Prostate gland (tissue), 2 donors: ENCODE measurements at regions not wholly inside any gene's neighbourhood (a gene's known extent, or its start where the extent isn't known, plus 50 kb on each side); places are given as distances from the start of the nearest gene placed in this dataset.

Experiments
- DNase-seq: peaks from one replicate; pipeline ENCODE4 v3.0.0-alpha.2; 2019; ENCODE audit warnings: low spot score
- H3K27ac ChIP-seq, 2 donors: fragments of 200-600 bp; sonication (generic); 2 replicates each; pipeline ENCODE4 v1.5.1; 2017 to 2019
- H3K27me3 ChIP-seq: fragments of 200-600 bp; sonication (generic); replicated peaks from 2 replicates; pipeline ENCODE4 v1.5.1; 2019; ENCODE audit not compliant: insufficient read depth
- H3K36me3 ChIP-seq, 2 donors: fragments of 200-600 bp; sonication (generic); 1 replicate in 1 of 2; 2 replicates in 1 of 2; pipeline versions ENCODE4 v1.5.1 to v1.8.1; 2017 to 2019
- H3K4me1 ChIP-seq: fragments of 200-600 bp; sonication (generic); replicated peaks from 2 replicates; pipeline ENCODE4 v1.5.1; 2019
- H3K4me3 ChIP-seq, 2 donors: fragments of 200-600 bp; sonication (generic); 2 replicates each; pipeline ENCODE4 v1.5.1; 2017 to 2019
- H3K9me3 ChIP-seq: fragments of 200-600 bp; sonication (generic); 2 replicates; pipeline ENCODE4 v1.5.1; 2017
- POLR2A ChIP-seq: fragments of 450-650 bp; IDR thresholded peaks from one replicate; pipeline ENCODE4 v1.6.1; 2016; ENCODE audit warnings: antibody characterized with exemption, mild to moderate bottlenecking
- POLR2AphosphoS5 ChIP-seq: sonication (generic); formaldehyde crosslinking; IDR thresholded peaks from one replicate; pipeline ENCODE4 v1.6.1; 2017; ENCODE audit warnings: antibody characterized with exemption
- WGBS: methylation state at CpG from one replicate; pipeline ENCODE4 v1.1.5; 2018; 5-methylcytosine and 5-hydroxymethylcytosine counted together
- intact Hi-C: fragments of 100-400 bp; cut with DNase I; formaldehyde crosslinking; loops from one replicate; pipeline ENCODE4 v1.14.2; 2022
- TF ChIP-seq, protein P1 (sequence below), 4 experiments: fragments of 200-600 bp in 2 of 4; fragments of 450-650 bp in 2 of 4; sonication (generic) in 2 of 4; IDR thresholded peaks; 1 replicate in 3 of 4; 2 replicates in 1 of 4; pipeline ENCODE4 v1.5.1; 2016 to 2019; ENCODE audit warnings: antibody characterized with exemption in 4 of 4, mild to moderate bottlenecking in 2 of 4, moderate library complexity in 2 of 4

GRCh38 chr5:125778791-125779190 lies 644.4 kb upstream of the GRAMD2B start:
- no peaks in the 10 kb centered on the region for H3K36me3 ChIP-seq
- H3K4me1 ChIP-seq: no peaks in the 10 kb centered on the region
- H3K4me3 ChIP-seq: no peak overlapping the region
- DNase-seq: no peak
- no peaks in the 10 kb centered on the region for H3K27me3 ChIP-seq
- H3K9me3 ChIP-seq: no peaks in the 10 kb centered on the region
- TF ChIP-seq POLR2A (no peak), POLR2AphosphoS5 (no peak)
- TF ChIP-seq, protein P1, sequence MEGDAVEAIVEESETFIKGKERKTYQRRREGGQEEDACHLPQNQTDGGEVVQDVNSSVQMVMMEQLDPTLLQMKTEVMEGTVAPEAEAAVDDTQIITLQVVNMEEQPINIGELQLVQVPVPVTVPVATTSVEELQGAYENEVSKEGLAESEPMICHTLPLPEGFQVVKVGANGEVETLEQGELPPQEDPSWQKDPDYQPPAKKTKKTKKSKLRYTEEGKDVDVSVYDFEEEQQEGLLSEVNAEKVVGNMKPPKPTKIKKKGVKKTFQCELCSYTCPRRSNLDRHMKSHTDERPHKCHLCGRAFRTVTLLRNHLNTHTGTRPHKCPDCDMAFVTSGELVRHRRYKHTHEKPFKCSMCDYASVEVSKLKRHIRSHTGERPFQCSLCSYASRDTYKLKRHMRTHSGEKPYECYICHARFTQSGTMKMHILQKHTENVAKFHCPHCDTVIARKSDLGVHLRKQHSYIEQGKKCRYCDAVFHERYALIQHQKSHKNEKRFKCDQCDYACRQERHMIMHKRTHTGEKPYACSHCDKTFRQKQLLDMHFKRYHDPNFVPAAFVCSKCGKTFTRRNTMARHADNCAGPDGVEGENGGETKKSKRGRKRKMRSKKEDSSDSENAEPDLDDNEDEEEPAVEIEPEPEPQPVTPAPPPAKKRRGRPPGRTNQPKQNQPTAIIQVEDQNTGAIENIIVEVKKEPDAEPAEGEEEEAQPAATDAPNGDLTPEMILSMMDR (IDR thresholded peaks at IDR 0.05): no peak
- intact Hi-C loops: no loop called here
- 51% methylated on average over 4 of the region's 4 CpGs for WGBS
- H3K27ac ChIP-seq: no peak overlapping the region

- WGBS: 91% methylated on average over 2 of the region's 2 CpGs
- H3K36me3 ChIP-seq: no peaks in the 10 kb centered on the region
- no peak for DNase-seq
- TF ChIP-seq, protein P1 (IDR thresholded peaks at IDR 0.05): no peak
- TF ChIP-seq POLR2AphosphoS5 (no peak), POLR2A (no peak)
- intact Hi-C loops: no loop called here
- H3K4me1 ChIP-seq: no peaks in the 10 kb centered on the region
- no peaks in the 10 kb centered on the region for H3K9me3 ChIP-seq
- H3K27me3 ChIP-seq: no peaks in the 10 kb centered on the region
- H3K27ac ChIP-seq: no peak overlapping the region
- H3K4me3 ChIP-seq: no peak overlapping the region
These were observed 637.8 kb upstream of the GRAMD2B start for GRCh38 chr5:125785407-125785806.

DNA sequence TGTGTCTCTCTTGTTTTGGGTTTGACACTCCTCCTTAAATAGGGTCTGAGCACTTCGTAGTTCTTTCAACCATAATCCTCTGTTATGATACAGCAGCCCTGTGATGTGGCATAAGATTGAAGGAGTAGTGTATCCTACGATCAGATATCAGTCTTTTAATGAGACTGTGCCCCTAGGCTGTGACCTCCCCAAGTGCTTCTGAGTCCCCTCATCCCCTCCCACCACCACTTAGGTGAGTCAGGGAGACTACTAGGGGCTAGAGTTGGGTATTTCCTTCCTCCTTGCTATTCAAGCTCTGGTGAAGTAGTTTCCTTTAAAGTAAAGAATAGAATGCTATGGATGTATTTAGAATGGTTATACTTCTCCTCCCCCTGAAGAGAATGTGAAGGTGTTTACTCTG lies 637.2 kb upstream of the GRAMD2B start:
- DNase-seq: no peak
- no peaks in the 10 kb centered on the region for H3K36me3 ChIP-seq
- no peak overlapping the region for H3K4me3 ChIP-seq
- H3K27ac ChIP-seq: no peak overlapping the region
- H3K27me3 ChIP-seq: no peaks in the 10 kb centered on the region
- intact Hi-C loops: no loop called here
- no peaks in the 10 kb centered on the region for H3K9me3 ChIP-seq
- TF ChIP-seq POLR2A (no peak), POLR2AphosphoS5 (no peak)
- TF ChIP-seq, protein P1 (IDR thresholded peaks at IDR 0.05): no peak
- WGBS: 46% methylated on average over 2 of the region's 2 CpGs
- no peaks in the 10 kb centered on the region for H3K4me1 ChIP-seq

GRCh38 chr5:125793470-125793869 lies 629.7 kb upstream of the GRAMD2B start:
- no peak for DNase-seq
- Histone ChIP-seq H3K27me3 (no peaks in the 10 kb centered on the region), H3K4me1 (no peaks in the 10 kb centered on the region), H3K4me3 (no peak overlapping the region), H3K36me3 (no peaks in the 10 kb centered on the region), H3K9me3 (no peaks in the 10 kb centered on the region), H3K27ac (no peak overlapping the region)
- intact Hi-C loops: no loop called here
- WGBS: 100% methylated on average over 1 of the region's 1 CpG
- TF ChIP-seq POLR2AphosphoS5: no peak
- TF ChIP-seq, protein P1 (IDR thresholded peaks at IDR 0.05): no peak
- no peak for TF ChIP-seq POLR2A

GRCh38 chr5:125794922-125795321 lies 628.3 kb upstream of the GRAMD2B start:
- no peak for DNase-seq
- H3K4me3 ChIP-seq: no peak overlapping the region
- no peak overlapping the region for H3K27ac ChIP-seq
- H3K9me3 ChIP-seq: no peaks in the 10 kb centered on the region
- no peaks in the 10 kb centered on the region for H3K4me1 ChIP-seq
- intact Hi-C loops: no loop called here
- no peak for TF ChIP-seq POLR2A
- TF ChIP-seq, protein P1 (IDR thresholded peaks at IDR 0.05): no peak
- no peak for TF ChIP-seq POLR2AphosphoS5
- H3K36me3 ChIP-seq: no peaks in the 10 kb centered on the region
- H3K27me3 ChIP-seq: no peaks in the 10 kb centered on the region
